ENCODE measurements at regions not wholly inside any gene's neighbourhood (a gene's known extent, or its start where the extent isn't known, plus 50 kb on each side); places are given as distances from the start of the nearest gene placed in this dataset.

DNA sequence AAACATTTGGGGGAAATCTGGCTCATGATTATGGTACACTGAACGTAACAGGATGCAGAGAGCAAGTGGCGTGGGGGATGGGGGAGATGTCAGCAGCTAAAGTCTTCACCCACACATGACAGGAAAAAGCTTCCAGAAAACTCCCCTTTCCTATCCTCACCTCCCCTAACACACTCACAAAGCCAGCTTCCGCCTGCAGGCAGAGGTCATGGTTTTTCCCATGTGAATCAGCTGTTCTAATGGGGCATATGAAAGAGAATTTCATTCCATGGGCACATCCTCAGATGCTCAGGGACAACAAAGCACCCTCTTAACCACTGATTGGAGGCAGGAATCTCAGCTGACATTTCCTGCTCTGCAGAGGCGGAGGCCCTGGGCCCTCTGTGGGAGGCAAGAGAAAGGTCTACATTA is 129.1 kb downstream of the TSN start:
- CTCF ChIA-PET, result interaction anchor here (1.8 kb wide), 1 partner anchor 13 kb away, joined by 7 read pairs; no protein-coding TSS in a partner anchor
- no peak for DNase-seq (ENCODE audit: extremely low spot score)
- TF ChIP-seq, protein P1, sequence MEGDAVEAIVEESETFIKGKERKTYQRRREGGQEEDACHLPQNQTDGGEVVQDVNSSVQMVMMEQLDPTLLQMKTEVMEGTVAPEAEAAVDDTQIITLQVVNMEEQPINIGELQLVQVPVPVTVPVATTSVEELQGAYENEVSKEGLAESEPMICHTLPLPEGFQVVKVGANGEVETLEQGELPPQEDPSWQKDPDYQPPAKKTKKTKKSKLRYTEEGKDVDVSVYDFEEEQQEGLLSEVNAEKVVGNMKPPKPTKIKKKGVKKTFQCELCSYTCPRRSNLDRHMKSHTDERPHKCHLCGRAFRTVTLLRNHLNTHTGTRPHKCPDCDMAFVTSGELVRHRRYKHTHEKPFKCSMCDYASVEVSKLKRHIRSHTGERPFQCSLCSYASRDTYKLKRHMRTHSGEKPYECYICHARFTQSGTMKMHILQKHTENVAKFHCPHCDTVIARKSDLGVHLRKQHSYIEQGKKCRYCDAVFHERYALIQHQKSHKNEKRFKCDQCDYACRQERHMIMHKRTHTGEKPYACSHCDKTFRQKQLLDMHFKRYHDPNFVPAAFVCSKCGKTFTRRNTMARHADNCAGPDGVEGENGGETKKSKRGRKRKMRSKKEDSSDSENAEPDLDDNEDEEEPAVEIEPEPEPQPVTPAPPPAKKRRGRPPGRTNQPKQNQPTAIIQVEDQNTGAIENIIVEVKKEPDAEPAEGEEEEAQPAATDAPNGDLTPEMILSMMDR (IDR thresholded peaks at IDR 0.05; ENCODE audit: control extremely low read depth, extremely low read depth, low read depth, missing control alignments), result no peak
- POLR2A ChIA-PET, result no interaction called here

DNA sequence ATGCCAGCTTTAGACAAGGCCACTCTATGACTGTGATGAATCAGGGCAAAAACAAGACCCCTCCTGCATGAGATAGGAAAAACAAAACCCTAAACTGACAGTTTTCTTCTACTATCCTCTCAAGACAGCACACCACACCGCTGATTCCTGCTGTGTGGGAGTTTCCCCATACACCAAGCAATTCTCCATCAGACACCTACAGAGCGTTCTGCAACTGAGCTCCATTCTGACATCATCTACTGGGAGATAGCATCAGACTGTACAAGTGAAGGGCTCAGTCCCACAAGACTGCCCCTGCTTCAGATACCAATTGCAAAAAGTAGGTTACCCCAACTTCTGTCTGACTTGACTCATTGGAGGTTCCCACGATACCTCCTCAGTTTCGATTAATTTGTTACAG is 130.6 kb downstream of the TSN start:
- POLR2A ChIA-PET, result no interaction called here
- CTCF ChIA-PET, result interaction anchor here (1.6 to 1.8 kb wide), 2 partner anchors 9 to 11 kb away, joined by 4 to 7 read pairs; no protein-coding TSS in a partner anchor
- TF ChIP-seq, protein P1 (IDR thresholded peaks at IDR 0.05; ENCODE audit: control extremely low read depth, extremely low read depth, low read depth, missing control alignments), result no peak
- no peak for DNase-seq (ENCODE audit: extremely low spot score)

- TF ChIP-seq, protein P1 (IDR thresholded peaks at IDR 0.05; ENCODE audit: control extremely low read depth, extremely low read depth, low read depth, missing control alignments), result no peak
- ChIA-PET POLR2A (no interaction called here), CTCF (interaction anchor here (2.6 kb wide), 1 partner anchor 10 kb away, joined by 9 read pairs; no protein-coding TSS in a partner anchor)
- no peak for DNase-seq (ENCODE audit: extremely low spot score)
These were observed 132.2 kb downstream of the TSN start for GRCh38 chr2:121887513-121888188.

- ChIA-PET POLR2A (no interaction called here), CTCF (interaction anchor here (0.8 to 2.6 kb wide), 2 partner anchors 9 to 12 kb away, joined by 3 to 9 read pairs; no protein-coding TSS in a partner anchor)
- DNase-seq (ENCODE audit: extremely low spot score), result no peak
- TF ChIP-seq, protein P1 (IDR thresholded peaks at IDR 0.05; ENCODE audit: control extremely low read depth, extremely low read depth, low read depth, missing control alignments), result no peak
These were observed 132.7 kb downstream of the TSN start for GRCh38 chr2:121888189-121888557.

GRCh38 chr2:121890041-121890440 is 134.6 kb downstream of the TSN start:
- ChIA-PET CTCF (interaction anchor here (1.0 to 1.5 kb wide), 2 partner anchors 11 to 19 kb away, joined by 3 read pairs; no protein-coding TSS in a partner anchor), POLR2A (no interaction called here)
- no peak for DNase-seq (ENCODE audit: extremely low spot score)
- TF ChIP-seq, protein P1 (IDR thresholded peaks at IDR 0.05; ENCODE audit: control extremely low read depth, extremely low read depth, low read depth, missing control alignments), result no peak

DNA sequence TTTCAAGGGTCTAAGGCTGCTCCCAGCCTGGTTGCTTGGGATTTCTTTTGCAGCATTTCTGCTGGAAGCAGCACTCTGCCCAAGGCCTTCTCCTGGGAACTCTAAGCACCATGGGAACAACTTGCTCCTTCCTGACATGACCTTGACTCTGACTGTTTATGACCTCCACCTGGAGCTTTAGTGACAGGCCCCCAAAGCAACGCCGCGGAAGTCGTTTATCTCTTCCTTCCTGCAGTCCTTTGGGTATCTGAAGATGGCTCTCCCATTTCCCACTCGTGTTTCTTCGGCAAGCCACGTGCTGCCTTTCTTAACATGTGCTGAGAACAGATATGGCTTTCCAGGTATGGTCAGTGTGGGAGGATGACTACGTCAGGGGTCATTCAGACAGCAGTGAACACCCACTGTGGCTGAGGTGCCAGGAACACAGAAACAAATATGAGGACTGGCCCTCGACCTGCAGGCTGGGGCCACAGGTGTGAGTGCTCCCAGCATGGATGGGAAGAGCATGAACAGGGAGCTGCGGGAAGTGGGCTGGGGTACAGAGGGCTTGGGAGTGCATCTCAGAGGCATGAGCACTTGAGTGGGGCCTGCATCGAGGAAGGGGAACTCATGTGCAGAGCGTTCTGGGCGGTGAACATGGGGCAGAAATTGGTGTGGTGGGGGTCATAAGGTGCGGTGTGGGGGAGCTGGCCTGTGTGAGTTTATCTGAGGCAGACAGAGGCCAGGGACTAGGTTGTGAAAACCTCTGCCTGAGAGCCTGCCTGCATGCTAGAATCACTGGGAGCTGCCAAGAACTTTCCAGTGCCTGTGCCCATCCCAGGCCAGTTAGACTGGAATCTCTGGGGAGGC is 140.5 kb downstream of the TSN start:
- CTCF ChIA-PET, result interaction anchor here (1.8 to 2.3 kb wide), 2 partner anchors 10 to 12 kb away, joined by 7 to 16 read pairs; no protein-coding TSS in a partner anchor
- DNase-seq (ENCODE audit: extremely low spot score), result no peak
- TF ChIP-seq, protein P1 (IDR thresholded peaks at IDR 0.05; ENCODE audit: control extremely low read depth, extremely low read depth, low read depth, missing control alignments), result no peak
- POLR2A ChIA-PET, result no interaction called here

Data from GM10248 (cell line).